NCI-H1105 (cell line): ENCODE measurements at regions not wholly inside any gene's neighbourhood (a gene's known extent, or its start where the extent isn't known, plus 50 kb on each side); places are given as distances from the start of the nearest gene placed in this dataset.

Experiments
- DNase-seq: peaks from one replicate; lab custom pipeline; 2025; lab: John Stamatoyannopoulos, UW

DNA sequence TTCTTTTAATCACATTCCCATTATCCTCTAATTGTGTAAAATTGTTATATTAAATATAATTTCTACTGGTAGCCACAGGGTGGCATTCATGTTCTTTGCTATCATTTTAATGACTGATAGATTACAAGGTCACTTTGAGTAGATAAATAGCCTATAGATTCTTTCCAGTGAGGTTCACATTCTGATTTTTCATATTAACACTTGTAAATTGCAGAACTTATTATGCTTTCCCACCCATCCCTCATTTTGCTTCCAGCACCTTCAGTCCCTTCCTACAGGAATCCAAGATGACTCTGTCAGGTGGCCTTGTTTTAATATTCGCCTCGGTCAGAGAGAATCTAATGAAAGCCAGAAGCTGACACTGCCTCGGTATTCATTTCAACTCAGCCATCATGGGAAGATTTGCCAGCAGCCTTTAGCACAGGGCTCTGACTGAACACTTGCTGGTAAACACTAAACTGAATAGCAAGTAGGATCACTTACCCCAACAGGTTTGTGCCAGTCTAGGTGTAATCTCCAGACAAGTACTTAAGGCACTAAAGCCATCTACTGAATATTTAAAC, 101.2 kb upstream of the FSHR start:
- DNase-seq: peak; percentile 40

GRCh38 chr2:49254401-49254800, 100.1 kb upstream of the FSHR start:
- DNase-seq: no peak

- no peak for DNase-seq
Observed at GRCh38 chr2:49251766-49252165, 97.5 kb upstream of the FSHR start.

DNA sequence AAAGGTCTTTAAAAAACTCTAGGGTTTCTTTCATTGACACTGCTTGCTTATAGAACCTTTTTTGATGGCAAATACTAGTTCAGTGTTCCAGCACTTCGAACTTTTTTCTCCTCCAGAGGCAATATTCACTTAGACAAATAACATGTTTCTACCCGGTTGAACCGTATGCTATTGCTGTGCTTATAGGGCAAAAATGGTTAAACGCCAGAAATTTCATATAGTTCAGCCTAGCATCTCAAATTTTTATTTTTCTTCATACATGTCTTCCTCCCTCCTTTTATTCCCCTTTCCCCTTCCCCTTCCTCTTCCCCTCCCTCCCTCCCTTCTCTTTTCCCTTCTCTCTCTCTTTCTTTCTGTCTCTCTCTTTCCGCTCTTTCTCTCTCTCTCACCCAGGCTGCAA, 96.9 kb upstream of the FSHR start:
- DNase-seq: no peak

DNA sequence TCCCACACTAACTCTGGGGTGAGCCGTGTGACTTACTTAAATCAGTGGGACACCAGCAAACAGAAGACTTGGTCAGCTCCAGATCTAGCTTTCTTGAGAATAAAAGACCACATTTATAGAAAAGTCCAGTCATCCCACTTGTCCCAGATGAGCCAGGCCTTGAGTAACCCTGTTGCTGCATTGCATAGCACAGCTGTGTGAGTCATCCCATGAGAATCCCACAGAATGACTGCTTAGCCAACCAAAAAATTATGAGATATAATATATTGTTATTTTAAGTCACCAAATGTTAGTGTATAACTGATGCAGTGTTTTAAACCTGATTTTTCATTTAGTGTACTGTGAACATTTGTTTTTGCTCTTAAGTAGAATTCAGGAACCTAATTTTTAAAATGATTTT, 94.2 kb upstream of the FSHR start:
- DNase-seq: no peak

- no peak for DNase-seq
Observed at GRCh38 chr2:49241991-49242390, 87.7 kb upstream of the FSHR start.

DNA sequence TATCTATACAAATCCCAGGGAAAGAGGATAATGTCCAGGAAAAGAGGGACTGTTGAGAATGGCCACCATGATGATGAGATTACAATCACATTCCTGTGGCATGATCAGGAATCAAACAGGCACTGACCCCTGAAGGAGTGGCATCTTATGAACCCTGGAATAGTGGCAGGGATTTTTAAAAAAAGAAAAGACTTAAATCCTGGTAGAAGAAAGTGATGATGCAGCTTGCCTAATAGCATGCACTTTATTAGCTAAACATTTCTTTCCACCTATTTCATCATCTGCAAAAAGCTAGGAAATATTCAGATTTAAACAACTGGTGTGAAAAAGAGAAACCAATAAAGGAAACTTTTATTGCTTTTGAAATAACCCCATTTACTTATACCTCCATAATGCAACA, 87.2 kb upstream of the FSHR start:
- no peak for DNase-seq

- no peak for DNase-seq
Observed at GRCh38 chr2:49240608-49241007, 86.3 kb upstream of the FSHR start.

GRCh38 chr2:49238604-49238960, 84.3 kb upstream of the FSHR start:
- DNase-seq: no peak

DNA sequence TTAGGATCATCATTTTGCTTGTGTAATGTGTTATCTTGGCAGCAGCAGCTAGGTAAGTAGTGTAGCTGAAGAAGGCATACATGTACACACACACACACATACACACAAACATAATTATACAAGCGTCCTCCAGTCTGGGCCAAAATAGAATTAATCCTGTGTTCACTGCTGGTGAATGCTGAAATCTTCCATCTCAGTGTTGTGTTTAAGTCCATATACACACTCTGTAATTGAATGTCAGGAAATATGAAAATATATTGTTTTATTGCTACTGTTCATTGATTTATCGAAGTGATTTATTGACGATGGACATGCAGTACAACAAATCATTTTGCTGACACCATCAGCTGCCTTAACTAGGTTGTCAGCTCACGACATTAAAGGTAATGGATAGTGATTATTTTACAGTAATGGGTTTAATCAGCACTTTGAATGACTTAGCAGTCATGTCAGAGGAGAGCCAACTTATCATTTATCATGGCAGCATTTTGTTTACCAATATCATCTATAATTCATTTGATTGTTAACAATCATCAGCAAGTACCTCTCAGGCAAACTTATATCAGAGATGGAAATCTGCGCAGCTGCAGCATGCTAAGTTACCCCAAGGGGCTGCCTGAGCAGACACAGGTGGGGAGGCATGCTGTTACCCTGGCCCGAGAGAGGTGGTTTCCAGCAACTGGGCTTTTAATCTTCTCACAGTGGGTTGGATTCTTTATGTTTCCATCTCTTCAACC, 83.7 kb upstream of the FSHR start:
- no peak for DNase-seq

DNA sequence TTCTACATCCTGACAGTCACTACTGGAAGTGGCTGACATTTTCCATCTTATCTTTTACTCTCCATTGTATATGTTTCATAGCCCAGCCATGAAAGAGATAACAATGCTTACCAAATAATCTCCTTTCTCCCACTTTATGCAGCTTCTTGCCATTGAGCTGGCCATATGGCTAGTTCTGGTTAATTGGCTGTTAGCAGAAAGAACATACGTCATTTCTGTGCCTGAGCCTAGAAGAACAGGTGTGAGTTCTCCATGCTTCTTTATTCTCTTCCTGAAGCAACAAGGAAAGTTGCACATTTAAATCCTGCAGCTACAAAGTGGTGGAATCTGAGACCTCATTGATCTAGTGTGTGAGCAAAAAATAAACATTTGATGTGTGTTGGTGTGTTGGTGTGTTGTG, 82.0 kb upstream of the FSHR start:
- DNase-seq: no peak

GRCh38 chr2:49226360-49226759, 72.0 kb upstream of the FSHR start:
- DNase-seq: no peak

- peak; percentile 48 for DNase-seq
Observed at GRCh38 chr2:49225126-49225525, 70.8 kb upstream of the FSHR start.

- peak; percentile 91 for DNase-seq
Observed at GRCh38 chr2:49224426-49225010, 70.2 kb upstream of the FSHR start.

- DNase-seq: no peak
Observed at GRCh38 chr2:49222975-49223528, 68.7 kb upstream of the FSHR start.

DNA sequence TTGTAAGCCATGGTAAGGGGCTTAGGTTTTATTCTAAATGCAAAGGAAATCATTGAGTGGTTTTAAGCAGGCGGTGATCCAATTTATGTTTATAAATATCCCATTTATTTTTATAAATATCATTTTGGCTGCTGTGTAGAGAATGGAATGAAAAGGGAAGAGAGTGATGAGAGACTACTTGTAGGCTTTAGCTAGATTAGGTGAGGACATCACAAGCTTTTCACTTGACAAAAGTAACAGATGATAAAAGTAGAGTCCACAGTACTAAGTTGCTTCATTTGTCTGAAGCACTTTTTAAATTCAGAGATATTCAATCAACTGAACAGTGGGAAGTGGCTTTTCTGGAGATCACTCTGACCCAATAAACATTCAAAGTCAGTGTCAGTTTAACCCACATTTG, 65.4 kb upstream of the FSHR start:
- no peak for DNase-seq

DNA sequence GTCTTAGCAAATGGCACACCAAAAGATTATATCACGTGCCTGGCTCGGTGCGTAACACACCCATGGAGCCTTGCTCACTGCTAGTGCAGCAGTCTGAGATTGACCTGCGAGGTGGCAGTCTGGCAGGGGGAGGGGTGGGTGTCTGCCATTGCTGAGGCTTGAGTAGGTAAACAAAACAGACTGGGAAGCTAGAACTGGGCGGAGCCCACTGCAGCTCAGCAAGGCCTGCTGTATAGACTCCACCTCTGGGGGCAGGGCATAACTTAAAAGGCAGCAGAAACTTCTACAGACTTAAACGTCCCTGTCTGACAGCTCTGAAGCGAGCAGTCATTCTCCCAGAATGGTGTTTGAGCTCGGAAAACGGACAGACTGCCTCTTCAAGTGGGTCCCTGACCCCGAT, 55.9 kb upstream of the FSHR start:
- no peak for DNase-seq

- DNase-seq: no peak
Observed at GRCh38 chr2:49207204-49207603, 52.9 kb upstream of the FSHR start.
